Lower leg skin (tissue), 3 donors: ENCODE measurements at regions not wholly inside any gene's neighbourhood (a gene's known extent, or its start where the extent isn't known, plus 50 kb on each side); places are given as distances from the start of the nearest gene placed in this dataset.

Source experiments
- POLR2A ChIP-seq, 2 donors: fragments of 450-650 bp; IDR thresholded peaks; one replicate each; pipeline ENCODE4 v1.6.1; 2016 to 2017; ENCODE audit warnings: antibody characterized with exemption in 2 of 2, mild to moderate bottlenecking in 1 of 2, moderate library complexity in 1 of 2
- TF ChIP-seq, protein P1 (sequence below), 3 donors: fragments of 450-650 bp; IDR thresholded peaks; one replicate each; pipeline ENCODE4 v1.5.1; 2016; ENCODE audit warnings: antibody characterized with exemption in 3 of 3, mild to moderate bottlenecking in 3 of 3, moderate library complexity in 2 of 3

DNA sequence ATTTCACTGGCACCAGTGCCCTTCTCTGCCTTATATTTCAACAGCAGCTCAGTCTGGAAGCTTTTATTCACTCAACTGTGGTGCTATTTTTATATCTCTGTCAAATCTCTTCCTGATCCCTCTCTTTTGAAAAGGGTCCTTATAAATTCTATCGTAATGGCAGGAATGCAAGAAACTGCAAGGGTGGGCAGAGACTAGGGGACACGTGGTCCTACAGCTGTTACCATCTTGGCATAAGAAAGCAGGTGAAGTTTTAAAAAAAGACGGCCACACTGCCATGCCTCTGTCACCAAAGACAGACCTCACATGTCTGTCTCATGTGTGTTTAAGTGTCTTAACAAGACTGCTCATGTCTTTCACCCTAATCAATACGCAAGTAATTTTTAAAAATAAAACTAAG, 368.4 kb upstream of the CDH11 start:
- TF ChIP-seq, protein P1, sequence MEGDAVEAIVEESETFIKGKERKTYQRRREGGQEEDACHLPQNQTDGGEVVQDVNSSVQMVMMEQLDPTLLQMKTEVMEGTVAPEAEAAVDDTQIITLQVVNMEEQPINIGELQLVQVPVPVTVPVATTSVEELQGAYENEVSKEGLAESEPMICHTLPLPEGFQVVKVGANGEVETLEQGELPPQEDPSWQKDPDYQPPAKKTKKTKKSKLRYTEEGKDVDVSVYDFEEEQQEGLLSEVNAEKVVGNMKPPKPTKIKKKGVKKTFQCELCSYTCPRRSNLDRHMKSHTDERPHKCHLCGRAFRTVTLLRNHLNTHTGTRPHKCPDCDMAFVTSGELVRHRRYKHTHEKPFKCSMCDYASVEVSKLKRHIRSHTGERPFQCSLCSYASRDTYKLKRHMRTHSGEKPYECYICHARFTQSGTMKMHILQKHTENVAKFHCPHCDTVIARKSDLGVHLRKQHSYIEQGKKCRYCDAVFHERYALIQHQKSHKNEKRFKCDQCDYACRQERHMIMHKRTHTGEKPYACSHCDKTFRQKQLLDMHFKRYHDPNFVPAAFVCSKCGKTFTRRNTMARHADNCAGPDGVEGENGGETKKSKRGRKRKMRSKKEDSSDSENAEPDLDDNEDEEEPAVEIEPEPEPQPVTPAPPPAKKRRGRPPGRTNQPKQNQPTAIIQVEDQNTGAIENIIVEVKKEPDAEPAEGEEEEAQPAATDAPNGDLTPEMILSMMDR (IDR thresholded peaks at IDR 0.05): no peak
- TF ChIP-seq POLR2A (IDR thresholded peaks at IDR 0.05): no peak
